WTC11 (cell line): ENCODE measurements at regions not wholly inside any gene's neighbourhood (a gene's known extent, or its start where the extent isn't known, plus 50 kb on each side); places are given as distances from the start of the nearest gene placed in this dataset.
A peak's percentile ranks its signal among the peaks of the same experiment; 100 is the strongest.

Experiments used
- ATAC-seq: fragments of 200-7000 bp; cut with Tn5 transposase; 2 replicates; pipeline ENCODE4 v1.10.0; 2021; ENCODE audit warnings: mild to moderate bottlenecking, moderate library complexity
- CTCF ChIA-PET: fragments of 300-600 bp; sonication (Branson Sonifier 250); formaldehyde crosslinking; loops from one replicate; lab custom pipeline; 2021; ENCODE audit warnings: antibody characterized with exemption; lab: Charles Lee
- POLR2A ChIA-PET: fragments of 350-600 bp; sonication (Branson Sonifier 250); formaldehyde crosslinking; loops from one replicate; lab custom pipeline; 2021; ENCODE audit warnings: antibody characterized with exemption; lab: Charles Lee
- DNase-seq: peaks from one replicate; pipeline ENCODE4 v3.0.0; 2021; ENCODE audit warnings: low spot score
- H3K27ac Mint-ChIP-seq: 2 replicates; pipeline ENCODE4 v1.8.0; 2021; ENCODE audit warnings: mixed read lengths
- H3K27me3 Mint-ChIP-seq: 2 replicates; pipeline ENCODE4 v1.8.0; 2021; ENCODE audit warnings: low read depth, mild to moderate bottlenecking, moderate library complexity, mixed read lengths
- H3K36me3 Mint-ChIP-seq: 2 replicates; pipeline ENCODE4 v1.8.0; 2021; ENCODE audit warnings: mixed read lengths
- H3K4me1 Mint-ChIP-seq: 2 replicates; pipeline ENCODE4 v1.8.0; 2022; ENCODE audit warnings: mixed read lengths
- H3K4me3 Mint-ChIP-seq: 2 replicates; pipeline ENCODE4 v1.8.0; 2021; ENCODE audit warnings: mild to moderate bottlenecking, moderate library complexity, mixed read lengths
- H3K9me3 Mint-ChIP-seq: 2 replicates; pipeline ENCODE4 v1.8.0; 2021; ENCODE audit warnings: mixed read lengths
- CBFB ChIP-seq: sonication (generic); formaldehyde crosslinking; IDR thresholded peaks from 2 replicates; pipeline ENCODE4 v1.8.1; 2022; ENCODE audit warnings: mild to moderate bottlenecking, low read depth, missing genetic modification reagents
- ELF4 ChIP-seq: sonication (generic); formaldehyde crosslinking; IDR thresholded peaks from 2 replicates; pipeline ENCODE4 v1.8.1; 2022; ENCODE audit warnings: low read depth, mild to moderate bottlenecking, moderate library complexity, missing genetic modification reagents
- EMX1 ChIP-seq: fragments of 250-450 bp; sonication (Bioruptor Pico); IDR thresholded peaks from 2 replicates; pipeline ENCODE4 v1.8.0; 2021; ENCODE audit warnings: mild to moderate bottlenecking
- ERG ChIP-seq: fragments of 250-450 bp; sonication (Bioruptor Pico); IDR thresholded peaks from 2 replicates; pipeline ENCODE4 v1.8.0; 2021; ENCODE audit warnings: mild to moderate bottlenecking
- FOXK1 ChIP-seq: sonication (generic); formaldehyde crosslinking; IDR thresholded peaks from 2 replicates; pipeline ENCODE4 v1.8.0; 2022; ENCODE audit warnings: mild to moderate bottlenecking, moderate library complexity, missing genetic modification reagents
- HMGXB4 ChIP-seq: sonication (generic); formaldehyde crosslinking; IDR thresholded peaks from 2 replicates; pipeline ENCODE4 v1.8.1; 2023; ENCODE audit warnings: mild to moderate bottlenecking, moderate library complexity, missing genetic modification reagents
- NR3C1 ChIP-seq: sonication (generic); formaldehyde crosslinking; conservative IDR thresholded peaks from 2 replicates; pipeline ENCODE4 v1.8.1; 2023; ENCODE audit warnings: low read depth, mild to moderate bottlenecking, missing genetic modification reagents
- PREB ChIP-seq: sonication (generic); formaldehyde crosslinking; IDR thresholded peaks from 2 replicates; pipeline ENCODE4 v1.8.1; 2022; ENCODE audit warnings: mild to moderate bottlenecking, missing genetic modification reagents, moderate library complexity, borderline replicate concordance
- SMAD3 ChIP-seq: sonication (generic); formaldehyde crosslinking; IDR thresholded peaks from 2 replicates; pipeline ENCODE4 v1.8.0; 2022; ENCODE audit warnings: missing genetic modification reagents, mild to moderate bottlenecking, borderline replicate concordance
- SP1 ChIP-seq: sonication (generic); formaldehyde crosslinking; conservative IDR thresholded peaks from 2 replicates; pipeline ENCODE4 v1.8.1; 2022; ENCODE audit warnings: missing genetic modification reagents
- TEAD1 ChIP-seq: sonication (generic); formaldehyde crosslinking; IDR thresholded peaks from 2 replicates; pipeline ENCODE4 v1.8.0; 2022; ENCODE audit warnings: mild to moderate bottlenecking, missing genetic modification reagents
- ZNF138 ChIP-seq: sonication (generic); formaldehyde crosslinking; conservative IDR thresholded peaks from 2 replicates; pipeline ENCODE4 v1.8.1; 2022; ENCODE audit warnings: mild to moderate bottlenecking, moderate library complexity, missing genetic modification reagents
- ZNF317 ChIP-seq: sonication (generic); formaldehyde crosslinking; IDR thresholded peaks from 2 replicates; pipeline ENCODE4 v1.8.1; 2023; ENCODE audit warnings: low read depth, mild to moderate bottlenecking, moderate library complexity, missing genetic modification reagents, borderline replicate concordance
- TF ChIP-seq, protein P1 (sequence below): fragments of 250-450 bp; sonication (Bioruptor Pico); conservative IDR thresholded peaks from 2 replicates; pipeline ENCODE4 v1.9.0; 2021; ENCODE audit warnings: mild to moderate bottlenecking
- TF ChIP-seq, protein P2 (sequence below): sonication (generic); formaldehyde crosslinking; IDR thresholded peaks from 2 replicates; pipeline ENCODE4 v1.8.1; 2022; ENCODE audit warnings: low read depth, missing genetic modification reagents, borderline replicate concordance
- TF ChIP-seq, protein P3 (sequence below): fragments of 250-450 bp; sonication (Bioruptor Pico); IDR thresholded peaks from 2 replicates; pipeline ENCODE4 v2.1.2; 2022; ENCODE audit warnings: mild to moderate bottlenecking, moderate library complexity
- TF ChIP-seq, protein P4 (sequence below): sonication (generic); formaldehyde crosslinking; IDR thresholded peaks from 2 replicates; pipeline ENCODE4 v1.8.1; 2022; ENCODE audit warnings: missing genetic modification reagents, borderline replicate concordance
- TF ChIP-seq, protein P5 (sequence below): sonication (generic); formaldehyde crosslinking; IDR thresholded peaks from 2 replicates; pipeline ENCODE4 v1.8.0; 2023; ENCODE audit warnings: missing genetic modification reagents

DNA sequence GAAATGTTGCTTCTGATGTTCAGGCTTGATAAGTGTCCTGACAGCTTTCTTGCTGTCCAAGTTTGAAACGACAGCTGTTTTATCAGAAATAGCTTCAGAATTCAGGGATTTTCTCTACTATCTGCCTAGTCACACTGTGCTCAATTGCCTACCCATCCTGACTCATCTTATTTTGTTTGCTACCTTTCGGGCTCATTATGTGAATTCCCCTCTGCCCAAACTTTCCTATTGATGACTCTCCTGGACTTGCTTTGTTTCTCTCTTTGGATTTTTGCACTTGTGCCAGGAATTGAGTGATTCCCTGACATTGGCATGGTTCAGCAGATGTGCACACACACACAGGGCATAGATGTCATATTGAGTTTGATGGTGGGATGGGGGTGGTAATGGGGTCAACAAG is 1052.6 kb upstream of the PIK3C3 start (continued):
- TF ChIP-seq, protein P1, sequence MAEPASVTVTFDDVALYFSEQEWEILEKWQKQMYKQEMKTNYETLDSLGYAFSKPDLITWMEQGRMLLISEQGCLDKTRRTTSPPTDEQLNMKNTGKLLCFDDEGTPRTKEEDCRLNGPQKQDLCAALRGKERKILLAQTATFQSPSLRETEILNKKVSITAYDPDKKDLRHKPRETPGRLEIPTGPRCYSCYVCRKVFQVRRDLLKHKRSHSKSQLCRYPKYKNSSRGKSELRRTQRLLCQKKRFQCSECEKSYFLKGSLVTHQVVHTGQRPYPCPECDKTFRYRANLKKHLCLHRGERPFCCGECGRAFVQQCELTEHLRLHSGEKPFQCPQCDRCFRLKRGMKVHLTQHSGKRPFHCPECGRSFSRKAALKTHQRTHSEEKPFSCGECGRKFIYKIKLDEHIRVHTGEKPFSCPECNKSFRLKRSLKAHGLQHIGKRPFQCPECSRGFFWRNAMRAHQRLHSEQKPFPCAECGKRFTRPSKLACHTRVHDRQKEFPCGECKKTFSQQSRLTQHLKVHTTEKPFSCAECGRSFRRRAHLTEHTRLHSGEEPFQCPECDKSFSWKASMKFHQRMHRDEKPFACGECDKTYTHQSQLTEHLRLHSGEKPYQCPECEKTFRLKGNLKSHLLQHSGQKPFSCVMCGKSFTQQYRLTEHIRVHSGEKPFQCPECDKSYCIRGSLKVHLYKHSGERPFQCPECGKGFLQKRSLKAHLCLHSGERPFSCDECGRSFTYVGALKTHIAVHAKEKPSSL (CRISPR knock-in tag), result no peak
- no peak for TF ChIP-seq NR3C1 (CRISPR knock-in tag)

DNA sequence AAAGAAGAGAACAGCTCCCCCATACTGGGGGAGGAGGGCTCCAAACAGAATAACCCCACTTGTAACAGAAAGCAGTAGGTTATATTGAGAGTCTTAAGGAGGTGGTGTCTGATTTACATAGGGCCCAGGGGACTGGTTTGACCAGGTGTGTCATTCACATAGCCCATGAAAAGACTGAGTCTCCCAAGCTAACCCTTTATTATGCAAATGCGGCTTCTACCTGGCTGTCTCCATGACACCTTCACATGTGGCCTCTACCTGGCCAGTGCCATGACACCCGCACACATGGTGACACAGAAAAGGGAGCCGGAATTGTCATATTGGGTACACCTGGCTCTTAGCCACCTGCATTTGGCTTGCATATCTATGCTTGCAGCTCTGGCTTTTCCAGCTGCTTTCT is 1057.2 kb upstream of the PIK3C3 start:
- H3K4me3 Mint-ChIP-seq, result 0 out of 2 replicates have a peak overlapping the region, but pooled peaks have one; percentile 2
- ATAC-seq (peak; percentile 96), DNase-seq (peak; percentile 20)
- H3K27me3 Mint-ChIP-seq, result no peaks in the 10 kb centered on the region
- ChIA-PET POLR2A (no interaction called here), CTCF (interaction anchor here (0.8 kb wide), 1 partner anchor 37 kb away, joined by 4 read pairs; no protein-coding TSS in a partner anchor)
- peaks cover 16% of the 10 kb centered on the region for H3K9me3 Mint-ChIP-seq
- no peak for TF ChIP-seq ERG (CRISPR knock-in tag)
- TF ChIP-seq CBFB (CRISPR knock-in tag), result no peak
- TF ChIP-seq FOXK1, result no peak
- TF ChIP-seq EMX1 (CRISPR knock-in tag), result no peak
- TF ChIP-seq, protein P2, sequence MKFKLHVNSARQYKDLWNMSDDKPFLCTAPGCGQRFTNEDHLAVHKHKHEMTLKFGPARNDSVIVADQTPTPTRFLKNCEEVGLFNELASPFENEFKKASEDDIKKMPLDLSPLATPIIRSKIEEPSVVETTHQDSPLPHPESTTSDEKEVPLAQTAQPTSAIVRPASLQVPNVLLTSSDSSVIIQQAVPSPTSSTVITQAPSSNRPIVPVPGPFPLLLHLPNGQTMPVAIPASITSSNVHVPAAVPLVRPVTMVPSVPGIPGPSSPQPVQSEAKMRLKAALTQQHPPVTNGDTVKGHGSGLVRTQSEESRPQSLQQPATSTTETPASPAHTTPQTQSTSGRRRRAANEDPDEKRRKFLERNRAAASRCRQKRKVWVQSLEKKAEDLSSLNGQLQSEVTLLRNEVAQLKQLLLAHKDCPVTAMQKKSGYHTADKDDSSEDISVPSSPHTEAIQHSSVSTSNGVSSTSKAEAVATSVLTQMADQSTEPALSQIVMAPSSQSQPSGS (CRISPR knock-in tag), result no peak
- no peak for TF ChIP-seq HMGXB4
- no peak for TF ChIP-seq ZNF317 (CRISPR knock-in tag)
- TF ChIP-seq, protein P3, sequence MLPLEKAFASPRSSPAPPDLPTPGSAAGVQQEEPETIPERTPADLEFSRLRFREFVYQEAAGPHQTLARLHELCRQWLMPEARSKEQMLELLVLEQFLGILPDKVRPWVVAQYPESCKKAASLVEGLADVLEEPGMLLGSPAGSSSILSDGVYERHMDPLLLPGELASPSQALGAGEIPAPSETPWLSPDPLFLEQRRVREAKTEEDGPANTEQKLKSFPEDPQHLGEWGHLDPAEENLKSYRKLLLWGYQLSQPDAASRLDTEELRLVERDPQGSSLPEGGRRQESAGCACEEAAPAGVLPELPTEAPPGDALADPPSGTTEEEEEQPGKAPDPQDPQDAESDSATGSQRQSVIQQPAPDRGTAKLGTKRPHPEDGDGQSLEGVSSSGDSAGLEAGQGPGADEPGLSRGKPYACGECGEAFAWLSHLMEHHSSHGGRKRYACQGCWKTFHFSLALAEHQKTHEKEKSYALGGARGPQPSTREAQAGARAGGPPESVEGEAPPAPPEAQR (CRISPR knock-in tag), result no peak
- TF ChIP-seq, protein P4, sequence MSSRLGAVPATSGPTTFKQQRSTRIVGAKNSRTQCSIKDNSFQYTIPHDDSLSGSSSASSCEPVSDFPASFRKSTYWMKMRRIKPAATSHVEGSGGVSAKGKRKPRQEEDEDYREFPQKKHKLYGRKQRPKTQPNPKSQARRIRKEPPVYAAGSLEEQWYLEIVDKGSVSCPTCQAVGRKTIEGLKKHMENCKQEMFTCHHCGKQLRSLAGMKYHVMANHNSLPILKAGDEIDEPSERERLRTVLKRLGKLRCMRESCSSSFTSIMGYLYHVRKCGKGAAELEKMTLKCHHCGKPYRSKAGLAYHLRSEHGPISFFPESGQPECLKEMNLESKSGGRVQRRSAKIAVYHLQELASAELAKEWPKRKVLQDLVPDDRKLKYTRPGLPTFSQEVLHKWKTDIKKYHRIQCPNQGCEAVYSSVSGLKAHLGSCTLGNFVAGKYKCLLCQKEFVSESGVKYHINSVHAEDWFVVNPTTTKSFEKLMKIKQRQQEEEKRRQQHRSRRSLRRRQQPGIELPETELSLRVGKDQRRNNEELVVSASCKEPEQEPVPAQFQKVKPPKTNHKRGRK, result no peak
- no peak for TF ChIP-seq PREB
- no peak for TF ChIP-seq TEAD1 (CRISPR knock-in tag)
- TF ChIP-seq, protein P5, sequence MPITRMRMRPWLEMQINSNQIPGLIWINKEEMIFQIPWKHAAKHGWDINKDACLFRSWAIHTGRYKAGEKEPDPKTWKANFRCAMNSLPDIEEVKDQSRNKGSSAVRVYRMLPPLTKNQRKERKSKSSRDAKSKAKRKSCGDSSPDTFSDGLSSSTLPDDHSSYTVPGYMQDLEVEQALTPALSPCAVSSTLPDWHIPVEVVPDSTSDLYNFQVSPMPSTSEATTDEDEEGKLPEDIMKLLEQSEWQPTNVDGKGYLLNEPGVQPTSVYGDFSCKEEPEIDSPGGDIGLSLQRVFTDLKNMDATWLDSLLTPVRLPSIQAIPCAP (CRISPR knock-in tag), result no peak
- TF ChIP-seq, protein P1 (CRISPR knock-in tag), result no peak
- TF ChIP-seq ELF4 (CRISPR knock-in tag), result no peak
- TF ChIP-seq ZNF138 (CRISPR knock-in tag), result no peak
- no peak for TF ChIP-seq SP1 (CRISPR knock-in tag)
- TF ChIP-seq SMAD3 (CRISPR knock-in tag), result no peak
- H3K27ac Mint-ChIP-seq, result peak overlapping the region; percentile 61
- peaks cover 16% of the 10 kb centered on the region for H3K36me3 Mint-ChIP-seq
- H3K4me1 Mint-ChIP-seq, result peaks cover 50% of the 10 kb centered on the region
